B cell (primary cell): ENCODE measurements at regions not wholly inside any gene's neighbourhood (a gene's known extent, or its start where the extent isn't known, plus 50 kb on each side); places are given as distances from the start of the nearest gene placed in this dataset.

ENCODE experiments used
- ATAC-seq: fragments of 200-7000 bp; cut with Tn5 transposase; one replicate; pipeline ENCODE4 v1.10.0; 2021; ENCODE audit warnings: low read depth, mild to moderate bottlenecking, moderate number of reproducible peaks, moderate library complexity
- CTCF ChIA-PET: fragments of 350-600 bp; sonication (Branson Sonifier 250); formaldehyde crosslinking; loops from one replicate; lab custom pipeline; 2021; ENCODE audit warnings: antibody characterized with exemption, inconsistent platforms; lab: Charles Lee
- POLR2A ChIA-PET: fragments of 350-600 bp; sonication (Branson Sonifier 250); formaldehyde crosslinking; loops from one replicate; lab custom pipeline; 2021; ENCODE audit warnings: antibody characterized with exemption; lab: Charles Lee
- DNase-seq: peaks from one replicate; pipeline ENCODE4 v3.0.0; 2013
- H2AFZ ChIP-seq: 2 replicates; pipeline ENCODE4 v1.6.1; 2012; ENCODE audit warnings: mild to moderate bottlenecking, low read depth, low read length; ENCODE audit not compliant: insufficient read depth, poor library complexity, severe bottlenecking
- H3K27ac ChIP-seq, 2 donors: 1 replicate in 1 of 2; 2 replicates in 1 of 2; pipeline ENCODE4 v1.5.1; 2012 to 2013; ENCODE audit warnings: low read length in 2 of 2, mild to moderate bottlenecking in 2 of 2, moderate library complexity in 1 of 2
- H3K27me3 ChIP-seq, 4 experiments: fragments of 200-600 bp in 1 of 4; sonication (generic) in 1 of 4; replicated peaks in 1 of 4; 1 replicate in 2 of 4; 2 replicates in 2 of 4; pipeline versions ENCODE4 v1.6.1 to v1.7.0; 2013 to 2016; ENCODE audit warnings: low read length in 3 of 4, mild to moderate bottlenecking in 2 of 4, mixed read lengths in 1 of 4, moderate library complexity in 1 of 4; ENCODE audit not compliant: insufficient read depth in 4 of 4, control insufficient read depth in 3 of 4; ENCODE audit errors: control extremely low read depth in 1 of 4
- H3K36me3 ChIP-seq, 2 experiments: replicated peaks in 1 of 2; 1 replicate in 1 of 2; 2 replicates in 1 of 2; pipeline versions ENCODE4 v1.6.1 to v1.7.1; 2013; ENCODE audit warnings: low read length in 1 of 2; ENCODE audit not compliant: insufficient read depth in 2 of 2, control insufficient read depth in 1 of 2; ENCODE audit errors: control extremely low read depth in 1 of 2, extremely low read depth in 1 of 2
- H3K4me1 ChIP-seq, 2 donors: fragments of 200-600 bp in 1 of 2; sonication (generic) in 1 of 2; 1 replicate in 1 of 2; 2 replicates in 1 of 2; pipeline versions ENCODE4 v1.5.1 to v1.6.1; 2013 to 2017; ENCODE audit warnings: low read length in 2 of 2; ENCODE audit not compliant: control insufficient read depth in 2 of 2, insufficient read depth in 2 of 2
- H3K4me2 ChIP-seq: replicated peaks from 2 replicates; pipeline ENCODE3; 2012; ENCODE audit warnings: mild to moderate bottlenecking, low read depth, low read length; ENCODE audit not compliant: poor library complexity, severe bottlenecking
- H3K4me3 ChIP-seq, 5 experiments: fragments of 200-600 bp in 1 of 5; sonication (generic) in 1 of 5; 1 replicate in 3 of 5; 2 replicates in 2 of 5; pipeline versions ENCODE4 v1.5.1 to v1.7.0; 2011 to 2016; ENCODE audit warnings: low read length in 4 of 5, mild to moderate bottlenecking in 4 of 5, low read depth in 2 of 5, control low read depth in 1 of 5, moderate library complexity in 1 of 5; ENCODE audit not compliant: insufficient read depth in 1 of 5; ENCODE audit errors: control extremely low read depth in 1 of 5, extremely low read depth in 1 of 5
- H3K79me2 ChIP-seq: fragments of 200-600 bp; sonication (generic); one replicate; pipeline ENCODE4 v1.6.0; 2016; ENCODE audit warnings: low read length; ENCODE audit not compliant: control insufficient read depth, insufficient read depth
- H3K9ac ChIP-seq: fragments of 200-600 bp; sonication (generic); 2 replicates; pipeline ENCODE4 v1.6.1; 2017; ENCODE audit warnings: mild to moderate bottlenecking, low read length, moderate library complexity
- H3K9me3 ChIP-seq, 3 donors: one replicate each; pipeline versions ENCODE4 v1.6.1 to v1.7.1; 2013; ENCODE audit warnings: low read length in 2 of 3; ENCODE audit not compliant: control insufficient read depth in 2 of 3, insufficient read depth in 1 of 3; ENCODE audit errors: control extremely low read depth in 1 of 3
- H4K20me1 ChIP-seq: 2 replicates; pipeline ENCODE4 v1.6.0; 2012; ENCODE audit warnings: mild to moderate bottlenecking, low read length; ENCODE audit not compliant: insufficient read depth, control insufficient read depth, poor library complexity, severe bottlenecking
- H3K27ac Mint-ChIP-seq: one replicate; pipeline ENCODE4 v1.8.0; 2021; ENCODE audit warnings: mixed read lengths
- H3K27me3 Mint-ChIP-seq: one replicate; pipeline ENCODE4 v1.8.0; 2021; ENCODE audit warnings: mixed read lengths
- H3K4me1 Mint-ChIP-seq: one replicate; pipeline ENCODE4 v1.8.0; 2021; ENCODE audit warnings: mixed read lengths
- H3K4me3 Mint-ChIP-seq: one replicate; pipeline ENCODE4 v1.8.0; 2021; ENCODE audit warnings: mixed read lengths
- H3K9me3 Mint-ChIP-seq: one replicate; pipeline ENCODE4 v1.8.0; 2022; ENCODE audit warnings: mixed read lengths; ENCODE audit not compliant: insufficient read depth
- CTCF ChIP-seq: fragments of 200-600 bp; IDR thresholded peaks from one replicate; pipeline ENCODE4 v1.8.0; 2022; ENCODE audit warnings: antibody characterized with exemption, mild to moderate bottlenecking
- EZH2 ChIP-seq: IDR thresholded peaks from 2 replicates; pipeline ENCODE4 v1.6.1; 2012; ENCODE audit warnings: borderline replicate concordance, low read depth, mild to moderate bottlenecking, moderate library complexity, low read length; ENCODE audit not compliant: insufficient read depth, poor library complexity, severe bottlenecking
- WGBS: methylation state at CpG from one replicate; pipeline ENCODE4 v1.1.5; 2013; ENCODE audit warnings: missing lambda C conversion rate; ENCODE audit not compliant: insufficient coverage; 5-methylcytosine and 5-hydroxymethylcytosine counted together
- intact Hi-C: fragments of 100-400 bp; cut with micrococcal nuclease; formaldehyde crosslinking; loops from one replicate; pipeline ENCODE4 v1.10.0; 2022

- DNase-seq (no peak), ATAC-seq (no peak)
- Histone ChIP-seq H3K79me2 (no peaks in the 10 kb centered on the region), H3K9me3 (peaks cover 0 to 5% (median 0%) of the 10 kb centered on the region in 3 donors), H2AFZ (no peak overlapping the region), H3K4me2 (no peak overlapping the region), H3K4me3 (no peak overlapping the region), H3K27me3 (no peaks in the 10 kb centered on the region), H3K27ac (no peak overlapping the region), H3K36me3 (no peaks in the 10 kb centered on the region), H4K20me1 (no peaks in the 10 kb centered on the region), H3K4me1 (no peaks in the 10 kb centered on the region), H3K9ac (no peak overlapping the region)
- intact Hi-C loops = no loop called here
- TF ChIP-seq CTCF = no peak
- TF ChIP-seq EZH2 = no peak
- no peak overlapping the region for H3K4me3 Mint-ChIP-seq
- ChIA-PET POLR2A (no interaction called here), CTCF (no interaction called here)
- H3K4me1 Mint-ChIP-seq = no peaks in the 10 kb centered on the region
- no peak overlapping the region for H3K27ac Mint-ChIP-seq
- 83% methylated on average over 1 of the region's 2 CpGs for WGBS
- H3K27me3 Mint-ChIP-seq = no peaks in the 10 kb centered on the region
- H3K9me3 Mint-ChIP-seq = no peaks in the 10 kb centered on the region
Measured at GRCh38 chr15:93789441-93789840, 441.9 kb upstream of the MCTP2 start.

- H3K9me3 Mint-ChIP-seq = peaks cover 2% of the 10 kb centered on the region
- Histone ChIP-seq H3K9ac (no peak overlapping the region), H3K27ac (no peak overlapping the region), H3K9me3 (peaks cover 0 to 7% (median 0%) of the 10 kb centered on the region in 3 donors), H3K36me3 (no peaks in the 10 kb centered on the region), H3K4me1 (no peaks in the 10 kb centered on the region), H2AFZ (no peak overlapping the region), H3K4me3 (no peak overlapping the region), H3K4me2 (no peak overlapping the region), H3K79me2 (no peaks in the 10 kb centered on the region), H4K20me1 (no peaks in the 10 kb centered on the region), H3K27me3 (no peaks in the 10 kb centered on the region)
- no peak overlapping the region for H3K4me3 Mint-ChIP-seq
- TF ChIP-seq CTCF = no peak
- TF ChIP-seq EZH2 = no peak
- ChIA-PET CTCF (no interaction called here), POLR2A (no interaction called here)
- H3K27me3 Mint-ChIP-seq = no peaks in the 10 kb centered on the region
- no peaks in the 10 kb centered on the region for H3K4me1 Mint-ChIP-seq
- no peak overlapping the region for H3K27ac Mint-ChIP-seq
- no CpG with 5 or more reads among the region's 4 CpGs for WGBS
- ATAC-seq (no peak), DNase-seq (no peak)
- intact Hi-C loops = no loop called here
Measured at GRCh38 chr15:93780073-93780472, 451.3 kb upstream of the MCTP2 start.
